ENCODE measurements at regions not wholly inside any gene's neighbourhood (a gene's known extent, or its start where the extent isn't known, plus 50 kb on each side); places are given as distances from the start of the nearest gene placed in this dataset.

- Histone ChIP-seq H3K36me3 (ENCODE audit: control insufficient read depth in 4 of 4, insufficient read depth in 3 of 4, low read depth in 1 of 4, low read length in 3 of 4) (no peaks in the 10 kb centered on the region), H3K4me1 (ENCODE audit: control insufficient read depth in 4 of 4, insufficient read depth in 4 of 4, low read length in 3 of 4) (peaks cover 0 to 10% (median 4%) of the 10 kb centered on the region in 4 donors), H3K9ac (ENCODE audit: low read depth in 1 of 2, low read length in 2 of 2) (no peak overlapping the region), H3K4me3 (ENCODE audit: low read depth in 1 of 3, low read length in 3 of 3) (no peak overlapping the region), H3K9me3 (ENCODE audit: control insufficient read depth in 4 of 4, low read length in 3 of 4) (no peaks in the 10 kb centered on the region), H3K27ac (ENCODE audit: low read depth in 1 of 2, low read length in 2 of 2) (no peak overlapping the region), H3K27me3 (ENCODE audit: control insufficient read depth in 4 of 4, insufficient read depth in 4 of 4, low read length in 3 of 4) (no peaks in the 10 kb centered on the region)
- TF ChIP-seq HNF4G (IDR thresholded peaks at IDR 0.05) (no peak), NR2F2 (IDR thresholded peaks at IDR 0.05) (no peak)
- DNase-seq (ENCODE audit: low spot score), result no peak
- WGBS, result 85% methylated on average over 2 of the region's 2 CpGs
These were observed 308.7 kb upstream of the SORCS1 start for GRCh38 chr10:107473225-107473624.

- no peak for TF ChIP-seq REST (IDR thresholded peaks at IDR 0.05)
- TF ChIP-seq NR2F2 (IDR thresholded peaks at IDR 0.05), result no peak
- TF ChIP-seq GABPA (IDR thresholded peaks at IDR 0.05 in 1 of 2, conservative IDR thresholded peaks at IDR 0.05 in 1 of 2), result no peak
- no peak for TF ChIP-seq FOXA2 (IDR thresholded peaks at IDR 0.05)
- TF ChIP-seq FOXA1 (IDR thresholded peaks at IDR 0.05), result no peak
- no peak for TF ChIP-seq HNF4G (IDR thresholded peaks at IDR 0.05)
- TF ChIP-seq YY1 (IDR thresholded peaks at IDR 0.05), result no peak
- TF ChIP-seq RAD21 (IDR thresholded peaks at IDR 0.05), result no peak
- TF ChIP-seq CTCF (IDR thresholded peaks at IDR 0.05; ENCODE audit: low read depth, low read length, missing input control), result no peak
- TF ChIP-seq SP1 (IDR thresholded peaks at IDR 0.05), result no peak
- no peak for TF ChIP-seq EGR1 (IDR thresholded peaks at IDR 0.05; ENCODE audit: low read depth in 2 of 2)
- H3K9me3 ChIP-seq (ENCODE audit: control insufficient read depth in 4 of 4, low read length in 3 of 4), result no peaks in the 10 kb centered on the region
- no peak overlapping the region for H3K4me3 ChIP-seq (ENCODE audit: low read depth in 1 of 3, low read length in 3 of 3)
- no peaks in the 10 kb centered on the region for H3K27me3 ChIP-seq (ENCODE audit: control insufficient read depth in 4 of 4, insufficient read depth in 4 of 4, low read length in 3 of 4)
- no peak overlapping the region for H3K27ac ChIP-seq (ENCODE audit: low read depth in 1 of 2, low read length in 2 of 2)
- H3K9ac ChIP-seq (ENCODE audit: low read depth in 1 of 2, low read length in 2 of 2), result no peak overlapping the region
- 81% methylated on average over 2 of the region's 2 CpGs for whole genome bisulfite sequencing
- no peaks in the 10 kb centered on the region for H3K36me3 ChIP-seq (ENCODE audit: control insufficient read depth in 4 of 4, insufficient read depth in 3 of 4, low read depth in 1 of 4, low read length in 3 of 4)
- H3K4me1 ChIP-seq (ENCODE audit: control insufficient read depth in 4 of 4, insufficient read depth in 4 of 4, low read length in 3 of 4), result peaks cover 0 to 10% (median 4%) of the 10 kb centered on the region in 4 donors
- no peak for DNase-seq (ENCODE audit: low spot score)
These were observed 307.4 kb upstream of the SORCS1 start for GRCh38 chr10:107471911-107472310.

GRCh38 chr10:107453561-107453960, 289.1 kb upstream of the SORCS1 start:
- 65% methylated on average over 4 of the region's 4 CpGs for WGBS
- no peaks in the 10 kb centered on the region for H3K27me3 ChIP-seq (ENCODE audit: control insufficient read depth in 4 of 4, insufficient read depth in 4 of 4, low read length in 3 of 4)
- H3K9ac ChIP-seq (ENCODE audit: low read depth in 1 of 2, low read length in 2 of 2), result no peak overlapping the region
- H3K9me3 ChIP-seq (ENCODE audit: control insufficient read depth in 4 of 4, low read length in 3 of 4), result no peaks in the 10 kb centered on the region
- TF ChIP-seq MAX (IDR thresholded peaks at IDR 0.05), result no peak
- no peak for TF ChIP-seq HNF4G (IDR thresholded peaks at IDR 0.05)
- TF ChIP-seq REST (IDR thresholded peaks at IDR 0.05), result no peak
- no peak for TF ChIP-seq GABPA (IDR thresholded peaks at IDR 0.05 in 1 of 2, conservative IDR thresholded peaks at IDR 0.05 in 1 of 2)
- no peak for TF ChIP-seq TAF1 (conservative IDR thresholded peaks at IDR 0.05)
- TF ChIP-seq YY1 (IDR thresholded peaks at IDR 0.05), result no peak
- H3K36me3 ChIP-seq (ENCODE audit: control insufficient read depth in 4 of 4, insufficient read depth in 3 of 4, low read depth in 1 of 4, low read length in 3 of 4), result no peaks in the 10 kb centered on the region
- no peaks in the 10 kb centered on the region for H3K4me1 ChIP-seq (ENCODE audit: control insufficient read depth in 4 of 4, insufficient read depth in 4 of 4, low read length in 3 of 4)
- no peak overlapping the region for H3K27ac ChIP-seq (ENCODE audit: low read depth in 1 of 2, low read length in 2 of 2)
- no peak overlapping the region for H3K4me3 ChIP-seq (ENCODE audit: low read depth in 1 of 3, low read length in 3 of 3)
- DNase-seq (ENCODE audit: low spot score), result no peak

All from liver (tissue), 8 donors.